ENCODE measurements at regions not wholly inside any gene's neighbourhood (a gene's known extent, or its start where the extent isn't known, plus 50 kb on each side); places are given as distances from the start of the nearest gene placed in this dataset.
"Not testable (repeated sequence)": the region's sequence is repeated elsewhere in the genome, so short reads cannot be mapped to it uniquely, and the experiment has no call there.

DNA sequence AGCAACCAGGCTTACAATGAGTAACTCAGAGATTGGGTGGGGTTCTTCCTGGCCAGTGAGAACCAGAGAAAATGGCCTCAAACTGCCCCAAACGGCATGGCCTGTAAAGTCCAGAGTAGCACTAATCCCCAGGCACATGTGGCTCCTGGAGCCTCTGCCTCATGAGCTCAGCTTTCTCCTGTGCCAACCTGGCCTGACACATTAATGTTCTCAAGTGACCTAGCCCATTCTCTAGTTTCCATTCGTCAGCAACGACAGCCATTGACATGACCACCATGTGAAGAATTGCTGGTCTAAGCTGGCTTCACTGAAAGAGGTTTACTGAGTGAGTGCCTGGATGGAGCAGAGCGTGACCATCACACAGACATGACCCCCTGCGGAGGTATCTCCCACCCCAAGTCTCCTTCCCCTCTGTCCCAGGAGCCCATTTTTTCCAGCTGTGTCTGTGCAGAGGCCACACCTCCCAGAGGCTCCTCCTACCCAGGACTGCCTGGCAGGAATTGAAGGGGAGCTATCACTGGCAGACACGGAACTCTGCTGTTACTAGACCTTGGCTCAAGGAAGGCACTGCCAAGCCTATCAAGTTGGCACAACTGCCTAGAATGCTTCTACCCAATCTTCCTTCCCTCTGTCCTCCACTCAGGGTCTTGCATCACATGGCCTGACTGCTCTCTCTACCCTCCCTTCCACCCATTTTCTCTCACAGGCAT lies 59.0 kb upstream of the BOD1 start:
- WGBS (ENCODE audit: insufficient coverage, insufficient read length) = no CpG with 5 or more reads among the region's 6 CpGs

GRCh38 chr5:173676375-173676774 lies 59.9 kb upstream of the BOD1 start:
- Histone ChIP-seq H3K4me3 (ENCODE audit: low read length) (no peak overlapping the region), H3K4me1 (ENCODE audit: control insufficient read depth, insufficient read depth, low read length) (0 out of 2 replicates have a peak, but pooled peaks cover 2% of the 10 kb centered on the region), H3K27me3 (ENCODE audit: control insufficient read depth, insufficient read depth, low read length) (no peaks in the 10 kb centered on the region), H3K9me3 (ENCODE audit: control insufficient read depth, insufficient read depth, low read length) (no peaks in the 10 kb centered on the region), H3K27ac (ENCODE audit: low read length) (no peak overlapping the region), H3K36me3 (ENCODE audit: control insufficient read depth, insufficient read depth, low read length) (no peaks in the 10 kb centered on the region)
- no peak for DNase-seq (ENCODE audit: low read depth, low spot score)
- no CpG with 5 or more reads among the region's 2 CpGs for WGBS (ENCODE audit: insufficient coverage, insufficient read length)

More for the DNA sequence above, 59.0 kb upstream of the BOD1 start:
- H3K27ac ChIP-seq (ENCODE audit: low read length) = no peak overlapping the region
- H3K4me3 ChIP-seq (ENCODE audit: low read length) = no peak overlapping the region
- no peaks in the 10 kb centered on the region for H3K27me3 ChIP-seq (ENCODE audit: control insufficient read depth, insufficient read depth, low read length)
- H3K36me3 ChIP-seq (ENCODE audit: control insufficient read depth, insufficient read depth, low read length) = no peaks in the 10 kb centered on the region
- H3K4me1 ChIP-seq (ENCODE audit: control insufficient read depth, insufficient read depth, low read length) = peaks cover 5% of the 10 kb centered on the region; the same call in 1 of the 2 replicates
- no peaks in the 10 kb centered on the region for H3K9me3 ChIP-seq (ENCODE audit: control insufficient read depth, insufficient read depth, low read length)
- DNase-seq (ENCODE audit: low read depth, low spot score) = no peak

GRCh38 chr5:173677125-173677672 lies 60.7 kb upstream of the BOD1 start:
- Histone ChIP-seq H3K4me1 (ENCODE audit: control insufficient read depth, insufficient read depth, low read length) (0 out of 2 replicates have a peak, but pooled peaks cover 2% of the 10 kb centered on the region), H3K36me3 (ENCODE audit: control insufficient read depth, insufficient read depth, low read length) (no peaks in the 10 kb centered on the region), H3K4me3 (ENCODE audit: low read length) (no peak overlapping the region), H3K9me3 (ENCODE audit: control insufficient read depth, insufficient read depth, low read length) (no peaks in the 10 kb centered on the region), H3K27me3 (ENCODE audit: control insufficient read depth, insufficient read depth, low read length) (no peaks in the 10 kb centered on the region), H3K27ac (ENCODE audit: low read length) (no peak overlapping the region)
- DNase-seq (ENCODE audit: low read depth, low spot score) = no peak
- no CpG with 5 or more reads among the region's 2 CpGs for WGBS (ENCODE audit: insufficient coverage, insufficient read length)

- no CpG with 5 or more reads among the region's 6 CpGs for WGBS (ENCODE audit: insufficient coverage, insufficient read length)
- H3K9me3 ChIP-seq (ENCODE audit: control insufficient read depth, insufficient read depth, low read length) = no peaks in the 10 kb centered on the region
- H3K36me3 ChIP-seq (ENCODE audit: control insufficient read depth, insufficient read depth, low read length) = no peaks in the 10 kb centered on the region
- no peaks in the 10 kb centered on the region for H3K4me1 ChIP-seq (ENCODE audit: control insufficient read depth, insufficient read depth, low read length)
- H3K27ac ChIP-seq (ENCODE audit: low read length) = no peak overlapping the region
- H3K4me3 ChIP-seq (ENCODE audit: low read length) = no peak overlapping the region
- DNase-seq (ENCODE audit: low read depth, low spot score) = no peak
- no peaks in the 10 kb centered on the region for H3K27me3 ChIP-seq (ENCODE audit: control insufficient read depth, insufficient read depth, low read length)
Observed at GRCh38 chr5:173679909-173680630, 63.6 kb upstream of the BOD1 start.

- H3K4me1 ChIP-seq (ENCODE audit: control insufficient read depth, insufficient read depth, low read length) = no peaks in the 10 kb centered on the region
- no peaks in the 10 kb centered on the region for H3K9me3 ChIP-seq (ENCODE audit: control insufficient read depth, insufficient read depth, low read length)
- no peak overlapping the region for H3K27ac ChIP-seq (ENCODE audit: low read length)
- H3K36me3 ChIP-seq (ENCODE audit: control insufficient read depth, insufficient read depth, low read length) = no peaks in the 10 kb centered on the region
- H3K4me3 ChIP-seq (ENCODE audit: low read length) = no peak overlapping the region
- no CpG with 5 or more reads among the region's 6 CpGs for WGBS (ENCODE audit: insufficient coverage, insufficient read length)
- DNase-seq (ENCODE audit: low read depth, low spot score) = no peak
- no peaks in the 10 kb centered on the region for H3K27me3 ChIP-seq (ENCODE audit: control insufficient read depth, insufficient read depth, low read length)
Observed at GRCh38 chr5:173680660-173681242, 64.3 kb upstream of the BOD1 start.

DNA sequence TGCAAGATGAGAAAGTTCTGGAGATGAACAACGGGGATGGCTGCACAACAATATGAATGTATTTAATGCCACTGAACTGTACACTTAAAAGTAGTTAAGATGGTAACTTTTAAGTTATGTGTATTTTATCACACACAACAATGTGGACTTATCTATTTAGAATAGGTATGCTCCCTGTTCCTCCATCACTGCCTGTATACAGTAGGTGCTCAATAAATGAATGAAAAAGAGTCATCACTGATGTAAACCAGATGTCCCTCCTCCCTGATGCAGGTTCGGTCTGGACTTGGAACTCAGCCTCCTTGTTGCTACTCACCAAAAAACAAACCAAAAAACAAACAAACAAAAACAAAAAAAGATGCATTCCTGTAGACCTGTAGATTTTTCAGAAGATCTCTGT lies 65.9 kb upstream of the BOD1 start:
- no peak for DNase-seq (ENCODE audit: low read depth, low spot score)
- H3K27ac ChIP-seq (ENCODE audit: low read length) = no peak overlapping the region
- WGBS (ENCODE audit: insufficient coverage, insufficient read length) = no CpG with 5 or more reads among the region's 2 CpGs

DNA sequence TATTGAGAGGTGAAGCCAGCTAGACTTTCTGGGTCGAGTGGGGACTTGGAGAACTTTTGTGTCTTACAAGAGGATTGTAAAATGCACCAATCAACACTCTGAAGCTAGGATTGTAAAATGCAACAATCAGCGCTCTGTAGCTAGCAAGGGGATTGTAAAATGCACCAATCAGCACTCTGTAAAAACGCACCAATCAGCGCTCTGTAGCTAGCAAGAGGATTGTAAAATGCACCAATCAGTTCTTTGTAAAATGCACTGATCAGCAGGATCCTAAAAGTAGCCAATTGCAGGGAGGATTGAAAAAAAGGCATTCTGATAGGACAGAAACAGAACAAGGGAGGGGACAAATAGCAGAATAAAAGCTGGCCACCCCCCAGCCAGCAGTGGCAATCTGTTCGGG lies 68.1 kb upstream of the BOD1 start:
- not testable (repeated sequence) for H3K9me3 ChIP-seq (ENCODE audit: control insufficient read depth, insufficient read depth, low read length); H3K4me1 ChIP-seq (ENCODE audit: control insufficient read depth, insufficient read depth, low read length); H3K27ac ChIP-seq (ENCODE audit: low read length); H3K36me3 ChIP-seq (ENCODE audit: control insufficient read depth, insufficient read depth, low read length); DNase-seq (ENCODE audit: low read depth, low spot score); H3K4me3 ChIP-seq (ENCODE audit: low read length); H3K27me3 ChIP-seq (ENCODE audit: control insufficient read depth, insufficient read depth, low read length)
- WGBS (ENCODE audit: insufficient coverage, insufficient read length) = no CpG with 5 or more reads among the region's 5 CpGs

More for the DNA sequence above, 65.9 kb upstream of the BOD1 start:
- no peaks in the 10 kb centered on the region for H3K9me3 ChIP-seq (ENCODE audit: control insufficient read depth, insufficient read depth, low read length)
- H3K4me1 ChIP-seq (ENCODE audit: control insufficient read depth, insufficient read depth, low read length) = no peaks in the 10 kb centered on the region
- H3K36me3 ChIP-seq (ENCODE audit: control insufficient read depth, insufficient read depth, low read length) = no peaks in the 10 kb centered on the region
- no peak overlapping the region for H3K4me3 ChIP-seq (ENCODE audit: low read length)
- no peaks in the 10 kb centered on the region for H3K27me3 ChIP-seq (ENCODE audit: control insufficient read depth, insufficient read depth, low read length)

DNA sequence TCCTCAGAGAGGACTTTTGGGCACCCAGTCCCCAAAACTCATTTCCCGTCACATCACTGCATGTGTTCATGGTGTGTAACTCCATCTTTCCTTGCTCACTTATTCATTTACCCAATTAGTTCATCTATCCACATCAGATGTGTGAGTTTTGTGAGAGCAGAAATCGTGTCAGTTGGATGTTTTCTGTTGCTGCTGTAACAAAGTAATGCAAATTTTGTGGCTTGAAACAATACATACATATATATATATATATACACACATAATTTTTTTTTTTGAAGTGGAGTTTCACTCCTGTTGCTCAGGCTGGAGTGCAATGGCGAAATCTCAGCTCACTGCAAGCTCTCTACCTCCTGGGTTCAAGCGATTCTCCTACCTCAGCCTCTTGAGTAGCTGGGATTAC lies 70.5 kb upstream of the BOD1 start:
- DNase-seq (ENCODE audit: low read depth, low spot score) = no peak

GRCh38 chr5:173688703-173689102 lies 72.3 kb upstream of the BOD1 start:
- WGBS (ENCODE audit: insufficient coverage, insufficient read length) = no CpG with 5 or more reads among the region's 3 CpGs
- no peaks in the 10 kb centered on the region for H3K9me3 ChIP-seq (ENCODE audit: control insufficient read depth, insufficient read depth, low read length)
- H3K36me3 ChIP-seq (ENCODE audit: control insufficient read depth, insufficient read depth, low read length) = no peaks in the 10 kb centered on the region
- DNase-seq (ENCODE audit: low read depth, low spot score) = no peak
- peaks cover 2% of the 10 kb centered on the region; the same call in 1 of the 2 replicates for H3K4me1 ChIP-seq (ENCODE audit: control insufficient read depth, insufficient read depth, low read length)
- no peaks in the 10 kb centered on the region for H3K27me3 ChIP-seq (ENCODE audit: control insufficient read depth, insufficient read depth, low read length)
- no peak overlapping the region for H3K4me3 ChIP-seq (ENCODE audit: low read length)
- no peak overlapping the region for H3K27ac ChIP-seq (ENCODE audit: low read length)

More for the DNA sequence above, 70.5 kb upstream of the BOD1 start:
- Histone ChIP-seq H3K9me3 (ENCODE audit: control insufficient read depth, insufficient read depth, low read length) (no peaks in the 10 kb centered on the region), H3K27me3 (ENCODE audit: control insufficient read depth, insufficient read depth, low read length) (no peaks in the 10 kb centered on the region), H3K4me3 (ENCODE audit: low read length) (no peak overlapping the region), H3K27ac (ENCODE audit: low read length) (no peak overlapping the region), H3K4me1 (ENCODE audit: control insufficient read depth, insufficient read depth, low read length) (peaks cover 2% of the 10 kb centered on the region; the same call in 1 of the 2 replicates), H3K36me3 (ENCODE audit: control insufficient read depth, insufficient read depth, low read length) (no peaks in the 10 kb centered on the region)
- WGBS (ENCODE audit: insufficient coverage, insufficient read length) = no CpG with 5 or more reads among the region's 4 CpGs

- Histone ChIP-seq H3K27ac (ENCODE audit: low read length) (no peak overlapping the region), H3K9me3 (ENCODE audit: control insufficient read depth, insufficient read depth, low read length) (no peaks in the 10 kb centered on the region), H3K4me1 (ENCODE audit: control insufficient read depth, insufficient read depth, low read length) (peaks cover 2% of the 10 kb centered on the region; the same call in 1 of the 2 replicates), H3K36me3 (ENCODE audit: control insufficient read depth, insufficient read depth, low read length) (no peaks in the 10 kb centered on the region), H3K27me3 (ENCODE audit: control insufficient read depth, insufficient read depth, low read length) (no peaks in the 10 kb centered on the region), H3K4me3 (ENCODE audit: low read length) (no peak overlapping the region)
- no CpG with 5 or more reads among the region's 7 CpGs for WGBS (ENCODE audit: insufficient coverage, insufficient read length)
- no peak for DNase-seq (ENCODE audit: low read depth, low spot score)
Observed at GRCh38 chr5:173689171-173689736, 72.8 kb upstream of the BOD1 start.

Data from iPS DF 6.9 (cell line).